ENCODE measurements at regions not wholly inside any gene's neighbourhood (a gene's known extent, or its start where the extent isn't known, plus 50 kb on each side); places are given as distances from the start of the nearest gene placed in this dataset.

GRCh38 chr1:184823080-184823479, 68.4 kb upstream of the EDEM3 start:
- TF ChIP-seq CTCF (IDR thresholded peaks at IDR 0.05) (no peak), POLR2A (IDR thresholded peaks at IDR 0.05) (no peak), POLR2AphosphoS5 (IDR thresholded peaks at IDR 0.05) (peak in 1 of 3 donors; percentile 59)

Measured in stomach (tissue), 4 donors.